ENCODE measurements at regions not wholly inside any gene's neighbourhood (a gene's known extent, or its start where the extent isn't known, plus 50 kb on each side); places are given as distances from the start of the nearest gene placed in this dataset.

- Histone ChIP-seq H3K4me3 (ENCODE audit: low read depth in 1 of 2, low read length in 2 of 2) (no peak overlapping the region), H3K79me2 (ENCODE audit: insufficient read depth, low read length) (no peaks in the 10 kb centered on the region), H3K9me3 (ENCODE audit: insufficient read depth, low read length, severe bottlenecking) (no peaks in the 10 kb centered on the region), H3K9ac (ENCODE audit: low read depth, low read length) (no peak overlapping the region), H2AFZ (ENCODE audit: low read depth, low read length) (no peak overlapping the region), H3K4me1 (ENCODE audit: insufficient read depth, low read length) (no peaks in the 10 kb centered on the region), H4K20me1 (ENCODE audit: insufficient read depth, low read length) (no peaks in the 10 kb centered on the region), H3K4me2 (ENCODE audit: insufficient read depth, low read length) (no peak overlapping the region), H3K36me3 (ENCODE audit: insufficient read depth, low read length) (no peaks in the 10 kb centered on the region), H3K27ac (ENCODE audit: low read length) (no peak overlapping the region), H3K27me3 (ENCODE audit: insufficient read depth, low read length, poor library complexity) (no peaks in the 10 kb centered on the region)
- DNase-seq (no peak), ATAC-seq (ENCODE audit: insufficient read depth, low read depth) (no peak)
- TF ChIP-seq CTCF (IDR thresholded peaks at IDR 0.05; ENCODE audit: borderline replicate concordance, extremely low read depth, low read length, poor library complexity, severe bottlenecking) (no peak), EZH2 (IDR thresholded peaks at IDR 0.05; ENCODE audit: borderline replicate concordance, low read depth, low read length, severe bottlenecking) (no peak)
Measured at GRCh38 chr4:148834804-148835631, 392.8 kb upstream of the NR3C2 start.

GRCh38 chr4:148831945-148832344 lies 389.7 kb upstream of the NR3C2 start:
- Histone ChIP-seq H3K27me3 (ENCODE audit: insufficient read depth, low read length, poor library complexity) (no peaks in the 10 kb centered on the region), H3K79me2 (ENCODE audit: insufficient read depth, low read length) (no peaks in the 10 kb centered on the region), H3K4me2 (ENCODE audit: insufficient read depth, low read length) (no peak overlapping the region), H3K4me3 (ENCODE audit: low read depth in 1 of 2, low read length in 2 of 2) (no peak overlapping the region), H3K9me3 (ENCODE audit: insufficient read depth, low read length, severe bottlenecking) (no peaks in the 10 kb centered on the region), H3K4me1 (ENCODE audit: insufficient read depth, low read length) (no peaks in the 10 kb centered on the region), H4K20me1 (ENCODE audit: insufficient read depth, low read length) (no peaks in the 10 kb centered on the region), H3K27ac (ENCODE audit: low read length) (no peak overlapping the region), H3K9ac (ENCODE audit: low read depth, low read length) (no peak overlapping the region), H2AFZ (ENCODE audit: low read depth, low read length) (no peak overlapping the region), H3K36me3 (ENCODE audit: insufficient read depth, low read length) (no peaks in the 10 kb centered on the region)
- TF ChIP-seq CTCF (IDR thresholded peaks at IDR 0.05; ENCODE audit: borderline replicate concordance, extremely low read depth, low read length, poor library complexity, severe bottlenecking) (no peak), EZH2 (IDR thresholded peaks at IDR 0.05; ENCODE audit: borderline replicate concordance, low read depth, low read length, severe bottlenecking) (no peak)
- DNase-seq (no peak), ATAC-seq (ENCODE audit: insufficient read depth, low read depth) (no peak)

- H3K4me1 ChIP-seq (ENCODE audit: insufficient read depth, low read length) = no peaks in the 10 kb centered on the region
- no peaks in the 10 kb centered on the region for H3K36me3 ChIP-seq (ENCODE audit: insufficient read depth, low read length)
- no peak for TF ChIP-seq CTCF (IDR thresholded peaks at IDR 0.05; ENCODE audit: borderline replicate concordance, extremely low read depth, low read length, poor library complexity, severe bottlenecking)
- TF ChIP-seq EZH2 (IDR thresholded peaks at IDR 0.05; ENCODE audit: borderline replicate concordance, low read depth, low read length, severe bottlenecking) = no peak
- no peak for ATAC-seq (ENCODE audit: insufficient read depth, low read depth)
- H3K27ac ChIP-seq (ENCODE audit: low read length) = no peak overlapping the region
- no peak overlapping the region for H3K4me2 ChIP-seq (ENCODE audit: insufficient read depth, low read length)
- DNase-seq = no peak
- no peaks in the 10 kb centered on the region for H3K79me2 ChIP-seq (ENCODE audit: insufficient read depth, low read length)
- no peak overlapping the region for H2AFZ ChIP-seq (ENCODE audit: low read depth, low read length)
- no peak overlapping the region for H3K9ac ChIP-seq (ENCODE audit: low read depth, low read length)
- no peaks in the 10 kb centered on the region for H3K9me3 ChIP-seq (ENCODE audit: insufficient read depth, low read length, severe bottlenecking)
- no peak overlapping the region for H3K4me3 ChIP-seq (ENCODE audit: low read depth in 1 of 2, low read length in 2 of 2)
- H4K20me1 ChIP-seq (ENCODE audit: insufficient read depth, low read length) = no peaks in the 10 kb centered on the region
- no peaks in the 10 kb centered on the region for H3K27me3 ChIP-seq (ENCODE audit: insufficient read depth, low read length, poor library complexity)
Measured at GRCh38 chr4:148828291-148828690, 386.1 kb upstream of the NR3C2 start.
